ENCODE measurements at regions not wholly inside any gene's neighbourhood (a gene's known extent, or its start where the extent isn't known, plus 50 kb on each side); places are given as distances from the start of the nearest gene placed in this dataset.

GRCh38 chr21:16608209-16608830, 878.5 kb downstream of the USP25 start:
- TF ChIP-seq POLR2AphosphoS5 (IDR thresholded peaks at IDR 0.05; ENCODE audit: borderline replicate concordance, low read depth, low read length), result no peak
- no peak for TF ChIP-seq EZH2 (IDR thresholded peaks at IDR 0.05)

All from SK-N-MC (cell line).